OCI-LY7 (cell line): ENCODE measurements at regions not wholly inside any gene's neighbourhood (a gene's known extent, or its start where the extent isn't known, plus 50 kb on each side); places are given as distances from the start of the nearest gene placed in this dataset.

Experiments used
- BruUV-seq: library from RNA; stranded (reverse); fragments of 400-500 nt; replicated peaks from 2 replicates; lab custom pipeline; 2021; lab: Mats Ljungman, UMichigan
- CTCF ChIA-PET: fragments of 300-600 bp; sonication (Branson Sonifier 250); formaldehyde crosslinking; loops from one replicate; lab custom pipeline; 2022; ENCODE audit warnings: antibody characterized with exemption; ENCODE audit not compliant: unreplicated experiment; lab: Charles Lee
- POLR2A ChIA-PET: fragments of 300-600 bp; sonication (Branson Sonifier 250); formaldehyde crosslinking; loops from one replicate; lab custom pipeline; 2022; ENCODE audit warnings: antibody characterized with exemption; lab: Charles Lee
- DNase-seq: peaks from one replicate; pipeline ENCODE4 v3.0.0-alpha.2; 2015; ENCODE audit warnings: low spot score
- H2AFZ ChIP-seq: fragments of 200-600 bp; sonication (generic), shearing (Covaris generic); 2 replicates; pipeline ENCODE4 v1.6.1; 2014; ENCODE audit warnings: mild to moderate bottlenecking, antibody characterized with exemption, low read length, moderate library complexity
- H3K27ac ChIP-seq: fragments of 200-600 bp; sonication (generic); 2 replicates; pipeline ENCODE4 v1.5.1; 2014; ENCODE audit warnings: mixed run types, low read depth, mild to moderate bottlenecking, moderate library complexity, low read length, inconsistent platforms; ENCODE audit not compliant: poor library complexity, severe bottlenecking
- H3K36me3 ChIP-seq: fragments of 200-600 bp; sonication (generic); 2 replicates; pipeline ENCODE4 v1.6.1; 2014; ENCODE audit warnings: mild to moderate bottlenecking, antibody characterized with exemption, low read length, moderate library complexity, mixed read lengths; ENCODE audit not compliant: insufficient read depth
- H3K4me1 ChIP-seq: fragments of 200-600 bp; sonication (generic); 2 replicates; pipeline ENCODE4 v1.5.1; 2014; ENCODE audit warnings: mild to moderate bottlenecking, low read length; ENCODE audit not compliant: insufficient read depth, poor library complexity, severe bottlenecking
- H3K4me2 ChIP-seq: fragments of 200-600 bp; sonication (generic); 2 replicates; pipeline ENCODE4 v1.6.1; 2014; ENCODE audit warnings: mild to moderate bottlenecking, low read length
- H3K4me3 ChIP-seq: fragments of 200-600 bp; sonication (generic); 2 replicates; pipeline ENCODE4 v1.5.1; 2014; ENCODE audit warnings: mild to moderate bottlenecking, low read depth, low read length; ENCODE audit not compliant: poor library complexity, severe bottlenecking
- H3K79me2 ChIP-seq: fragments of 200-600 bp; sonication (generic); 2 replicates; pipeline ENCODE4 v1.6.1; 2016; ENCODE audit warnings: low read depth, mild to moderate bottlenecking, low read length, moderate library complexity, mixed read lengths; ENCODE audit not compliant: insufficient read depth
- H3K9me2 ChIP-seq: fragments of 200-600 bp; sonication (generic); 2 replicates; pipeline ENCODE4 v1.6.1; 2016; ENCODE audit warnings: mild to moderate bottlenecking, low read length, mixed read lengths; ENCODE audit not compliant: insufficient read depth
- H3K9me3 ChIP-seq: fragments of 200-600 bp; sonication (generic); 2 replicates; pipeline ENCODE4 v1.6.1; 2014; ENCODE audit warnings: mild to moderate bottlenecking, mixed run types, low read length, mixed read lengths
- H4K20me1 ChIP-seq: fragments of 200-600 bp; sonication (generic); 2 replicates; pipeline ENCODE4 v1.6.1; 2014; ENCODE audit warnings: mild to moderate bottlenecking, antibody characterized with exemption, low read length, moderate library complexity, mixed read lengths; ENCODE audit not compliant: insufficient read depth
- CTCF ChIP-seq: fragments of 200-600 bp; sonication (generic); conservative IDR thresholded peaks from 2 replicates; pipeline ENCODE4 v1.5.1; 2014; ENCODE audit warnings: mild to moderate bottlenecking, antibody characterized with exemption, low read length, moderate library complexity, mixed read lengths
- EZH2phosphoT487 ChIP-seq: fragments of 200-600 bp; sonication (generic); IDR thresholded peaks from 2 replicates; pipeline ENCODE4 v1.6.1; 2018; ENCODE audit warnings: low read depth, borderline replicate concordance, mild to moderate bottlenecking, mixed run types, antibody characterized with exemption, low read length, moderate library complexity, mixed read lengths
- intact Hi-C: fragments of 100-400 bp; cut with micrococcal nuclease; formaldehyde crosslinking; loops from one replicate; pipeline ENCODE4 v1.10.0; 2022; ENCODE audit not compliant: unreplicated experiment

- no peak overlapping the region for H3K4me2 ChIP-seq
- no peak overlapping the region for H2AFZ ChIP-seq
- BruUV-seq, result no TSS peak
- no peaks in the 10 kb centered on the region for H3K79me2 ChIP-seq
- H3K4me1 ChIP-seq, result no peaks in the 10 kb centered on the region
- DNase-seq, result no peak
- H3K4me3 ChIP-seq, result no peak overlapping the region
- no peaks in the 10 kb centered on the region for H3K36me3 ChIP-seq
- CTCF ChIA-PET, result no interaction called here
- TF ChIP-seq CTCF, result no peak
- TF ChIP-seq EZH2phosphoT487, result no peak
- no peaks in the 10 kb centered on the region for H3K9me2 ChIP-seq
- intact Hi-C loops, result no loop called here
- H3K27ac ChIP-seq, result no peak overlapping the region
- H4K20me1 ChIP-seq, result no peaks in the 10 kb centered on the region
- H3K9me3 ChIP-seq, result no peaks in the 10 kb centered on the region
- POLR2A ChIA-PET, result interaction anchor here (0.7 to 1.7 kb wide), 2 partner anchors 9 to 1062 kb away, joined by 3 read pairs; no protein-coding TSS in a partner anchor
These were observed 220.3 kb upstream of the TENM3 start for GRCh38 chr4:182022909-182023308.

- H3K4me1 ChIP-seq, result no peaks in the 10 kb centered on the region
- H2AFZ ChIP-seq, result no peak overlapping the region
- no peaks in the 10 kb centered on the region for H3K36me3 ChIP-seq
- BruUV-seq, result no TSS peak
- H3K4me3 ChIP-seq, result no peak overlapping the region
- ChIA-PET CTCF (no interaction called here), POLR2A (interaction anchor here (1.7 kb wide), 1 partner anchor 9 kb away, joined by 3 read pairs; no protein-coding TSS in a partner anchor)
- no peak overlapping the region for H3K27ac ChIP-seq
- H3K9me3 ChIP-seq, result no peaks in the 10 kb centered on the region
- no peak overlapping the region for H3K4me2 ChIP-seq
- H3K79me2 ChIP-seq, result no peaks in the 10 kb centered on the region
- DNase-seq, result no peak
- intact Hi-C loops, result no loop called here
- TF ChIP-seq CTCF, result no peak
- TF ChIP-seq EZH2phosphoT487, result no peak
- H4K20me1 ChIP-seq, result no peaks in the 10 kb centered on the region
- no peaks in the 10 kb centered on the region for H3K9me2 ChIP-seq
These were observed 219.7 kb upstream of the TENM3 start for GRCh38 chr4:182023469-182023868.

- no peak for DNase-seq
- no peak for TF ChIP-seq CTCF
- no peak for TF ChIP-seq EZH2phosphoT487
- Histone ChIP-seq H3K4me1 (no peaks in the 10 kb centered on the region), H2AFZ (no peak overlapping the region), H3K27ac (no peak overlapping the region), H3K36me3 (no peaks in the 10 kb centered on the region), H3K4me2 (no peak overlapping the region), H4K20me1 (no peaks in the 10 kb centered on the region), H3K79me2 (no peaks in the 10 kb centered on the region), H3K4me3 (no peak overlapping the region), H3K9me3 (no peaks in the 10 kb centered on the region), H3K9me2 (no peaks in the 10 kb centered on the region)
- BruUV-seq, result no TSS peak
- POLR2A ChIA-PET, result no interaction called here
- intact Hi-C loops, result no loop called here
- CTCF ChIA-PET, result no interaction called here
These were observed 200.3 kb upstream of the TENM3 start for GRCh38 chr4:182042945-182043344.
